ENCODE measurements at regions not wholly inside any gene's neighbourhood (a gene's known extent, or its start where the extent isn't known, plus 50 kb on each side); places are given as distances from the start of the nearest gene placed in this dataset.

- no peak for TF ChIP-seq JUN (IDR thresholded peaks at IDR 0.05)
- TF ChIP-seq POLR2A (IDR thresholded peaks at IDR 0.05; ENCODE audit: low read length) = no peak
- TF ChIP-seq EP300 (IDR thresholded peaks at IDR 0.05) = no peak
- no peak for TF ChIP-seq CTCF (IDR thresholded peaks at IDR 0.05)
- no peak for TF ChIP-seq HOXA7 (CRISPR knock-in tag; IDR thresholded peaks at IDR 0.05)
- no peak for TF ChIP-seq RAD21 (conservative IDR thresholded peaks at IDR 0.05 in 1 of 2, IDR thresholded peaks at IDR 0.05 in 1 of 2)
- no peak for TF ChIP-seq NR3C1 (IDR thresholded peaks at IDR 0.05)
- no peak for TF ChIP-seq JUNB (IDR thresholded peaks at IDR 0.05)
- no peak for TF ChIP-seq NFE2L2 (conservative IDR thresholded peaks at IDR 0.05; ENCODE audit: low read length)
Measured at GRCh38 chr2:96430394-96430988, 74.7 kb downstream of the NEURL3 start.
